Thyroid gland (tissue), 4 donors: ENCODE measurements at regions not wholly inside any gene's neighbourhood (a gene's known extent, or its start where the extent isn't known, plus 50 kb on each side); places are given as distances from the start of the nearest gene placed in this dataset.

Experiments used
- DNase-seq, 2 donors: peaks; one replicate each; pipeline ENCODE4 v3.0.0-alpha.2; 2019
- H3K27ac ChIP-seq, 3 donors: fragments of 200-600 bp; sonication (generic); 1 replicate in 2 of 3; 2 replicates in 1 of 3; pipeline ENCODE4 v1.5.1; 2016 to 2019; ENCODE audit warnings: mild to moderate bottlenecking in 1 of 3, moderate library complexity in 1 of 3
- H3K27me3 ChIP-seq: fragments of 200-600 bp; sonication (generic); one replicate; pipeline ENCODE4 v1.5.1; 2019
- H3K36me3 ChIP-seq, 2 donors: fragments of 200-600 bp; sonication (generic); one replicate each; pipeline ENCODE4 v1.5.1; 2016 to 2019
- H3K4me1 ChIP-seq, 2 donors: fragments of 200-600 bp; sonication (generic); one replicate each; pipeline ENCODE4 v1.5.1; 2017 to 2019
- H3K4me3 ChIP-seq, 3 donors: fragments of 200-600 bp; sonication (generic); replicated peaks in 1 of 3; 1 replicate in 2 of 3; 2 replicates in 1 of 3; pipeline ENCODE4 v1.5.1; 2016; ENCODE audit warnings: mild to moderate bottlenecking in 1 of 3
- H3K9me3 ChIP-seq: fragments of 200-600 bp; sonication (generic); one replicate; pipeline ENCODE4 v1.5.1; 2017
- POLR2A ChIP-seq, 2 donors: fragments of 450-650 bp; IDR thresholded peaks; one replicate each; pipeline ENCODE4 v1.6.1; 2017; ENCODE audit warnings: antibody characterized with exemption in 2 of 2, mild to moderate bottlenecking in 2 of 2, moderate library complexity in 1 of 2
- WGBS, 2 donors: methylation state at CpG; one replicate each; pipeline ENCODE4 v1.1.5; 2017; 5-methylcytosine and 5-hydroxymethylcytosine counted together
- intact Hi-C: fragments of 100-400 bp; cut with DNase I; formaldehyde crosslinking; loops from one replicate; pipeline ENCODE4 v1.15.1; 2023
- TF ChIP-seq, protein P1 (sequence below), 6 experiments: fragments of 200-600 bp in 3 of 6; fragments of 450-650 bp in 3 of 6; sonication (generic) in 3 of 6; IDR thresholded peaks; one replicate each; pipeline ENCODE4 v1.5.1; 2016 to 2019; ENCODE audit warnings: antibody characterized with exemption in 6 of 6, mild to moderate bottlenecking in 2 of 6, inconsistent platforms in 1 of 6, moderate library complexity in 1 of 6

DNA sequence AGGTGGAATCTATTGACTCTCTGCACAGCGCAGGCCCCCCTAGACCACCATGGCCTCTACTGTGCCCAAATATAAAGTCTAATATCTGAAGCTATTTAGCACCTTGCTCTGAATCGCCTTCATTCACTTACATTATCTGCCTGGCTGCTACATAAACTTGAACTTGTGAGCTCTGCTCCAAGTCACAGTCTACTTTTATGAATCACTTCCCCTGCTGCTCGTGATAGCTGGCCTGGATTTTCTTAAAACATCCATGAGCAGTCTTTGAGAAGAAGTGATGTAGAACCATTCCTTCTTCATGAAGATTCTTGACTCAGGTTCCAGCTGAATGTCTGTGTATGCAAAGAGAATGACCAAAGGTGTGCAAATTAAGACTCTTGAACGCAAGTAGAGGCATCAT lies 359.5 kb downstream of the RND3 start:
- intact Hi-C loops, result no loop called here
- Histone ChIP-seq H3K27ac (no peak overlapping the region), H3K4me3 (no peak overlapping the region), H3K4me1 (no peaks in the 10 kb centered on the region), H3K36me3 (no peaks in the 10 kb centered on the region), H3K9me3 (no peaks in the 10 kb centered on the region), H3K27me3 (no peaks in the 10 kb centered on the region)
- no peak for DNase-seq
- WGBS, 2 donors, result 85 to 92% methylated on average over 4 of the region's 4 CpGs
- no peak for TF ChIP-seq POLR2A (IDR thresholded peaks at IDR 0.05)

- Histone ChIP-seq H3K4me3 (no peak overlapping the region), H3K9me3 (no peaks in the 10 kb centered on the region), H3K27ac (no peak overlapping the region), H3K27me3 (no peaks in the 10 kb centered on the region), H3K36me3 (no peaks in the 10 kb centered on the region), H3K4me1 (no peaks in the 10 kb centered on the region)
- TF ChIP-seq, protein P1, sequence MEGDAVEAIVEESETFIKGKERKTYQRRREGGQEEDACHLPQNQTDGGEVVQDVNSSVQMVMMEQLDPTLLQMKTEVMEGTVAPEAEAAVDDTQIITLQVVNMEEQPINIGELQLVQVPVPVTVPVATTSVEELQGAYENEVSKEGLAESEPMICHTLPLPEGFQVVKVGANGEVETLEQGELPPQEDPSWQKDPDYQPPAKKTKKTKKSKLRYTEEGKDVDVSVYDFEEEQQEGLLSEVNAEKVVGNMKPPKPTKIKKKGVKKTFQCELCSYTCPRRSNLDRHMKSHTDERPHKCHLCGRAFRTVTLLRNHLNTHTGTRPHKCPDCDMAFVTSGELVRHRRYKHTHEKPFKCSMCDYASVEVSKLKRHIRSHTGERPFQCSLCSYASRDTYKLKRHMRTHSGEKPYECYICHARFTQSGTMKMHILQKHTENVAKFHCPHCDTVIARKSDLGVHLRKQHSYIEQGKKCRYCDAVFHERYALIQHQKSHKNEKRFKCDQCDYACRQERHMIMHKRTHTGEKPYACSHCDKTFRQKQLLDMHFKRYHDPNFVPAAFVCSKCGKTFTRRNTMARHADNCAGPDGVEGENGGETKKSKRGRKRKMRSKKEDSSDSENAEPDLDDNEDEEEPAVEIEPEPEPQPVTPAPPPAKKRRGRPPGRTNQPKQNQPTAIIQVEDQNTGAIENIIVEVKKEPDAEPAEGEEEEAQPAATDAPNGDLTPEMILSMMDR (IDR thresholded peaks at IDR 0.05), result no peak
- no peak for TF ChIP-seq POLR2A (IDR thresholded peaks at IDR 0.05)
- WGBS, 2 donors, result 91 to 92% methylated on average over 6 of the region's 6 CpGs
- intact Hi-C loops, result no loop called here
- no peak for DNase-seq
Measured at GRCh38 chr2:150127346-150127990, 360.0 kb downstream of the RND3 start.

DNA sequence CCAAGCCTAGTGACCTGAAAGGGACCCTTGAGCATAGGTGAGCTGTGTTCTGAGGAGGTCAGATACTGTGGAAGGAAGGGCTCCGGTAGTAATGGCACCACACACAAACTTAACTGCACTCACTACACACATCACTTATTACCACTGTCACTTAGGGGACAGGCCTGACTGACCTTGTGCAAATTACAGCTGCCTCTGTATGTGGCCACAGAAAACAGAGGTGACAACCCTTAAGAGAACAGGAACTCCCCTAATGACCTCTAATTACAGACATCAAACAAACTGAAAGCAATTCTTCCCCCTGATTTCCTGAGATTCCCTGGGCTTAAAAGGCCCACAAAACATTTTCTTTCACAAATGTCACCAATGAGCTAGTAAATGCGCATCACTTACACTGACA lies 360.6 kb downstream of the RND3 start:
- no peak for DNase-seq
- intact Hi-C loops, result no loop called here
- Histone ChIP-seq H3K36me3 (no peaks in the 10 kb centered on the region), H3K27ac (no peak overlapping the region), H3K4me3 (no peak overlapping the region), H3K4me1 (no peaks in the 10 kb centered on the region), H3K9me3 (no peaks in the 10 kb centered on the region), H3K27me3 (no peaks in the 10 kb centered on the region)
- TF ChIP-seq POLR2A (IDR thresholded peaks at IDR 0.05), result no peak
- 74 to 90% methylated on average over 2 of the region's 2 CpGs for WGBS, 2 donors

- Histone ChIP-seq H3K36me3 (no peaks in the 10 kb centered on the region), H3K4me3 (no peak overlapping the region), H3K27me3 (no peaks in the 10 kb centered on the region), H3K9me3 (no peaks in the 10 kb centered on the region), H3K4me1 (no peaks in the 10 kb centered on the region), H3K27ac (no peak overlapping the region)
- intact Hi-C loops, result no loop called here
- DNase-seq, result no peak
- 89 to 90% methylated on average over 6 to 7 of the region's 7 CpGs for WGBS, 2 donors
- TF ChIP-seq POLR2A (IDR thresholded peaks at IDR 0.05), result no peak
- TF ChIP-seq, protein P1 (IDR thresholded peaks at IDR 0.05), result no peak
Measured at GRCh38 chr2:150126143-150126740, 361.2 kb downstream of the RND3 start.

- no peaks in the 10 kb centered on the region for H3K27me3 ChIP-seq
- no peaks in the 10 kb centered on the region for H3K9me3 ChIP-seq
- no peak overlapping the region for H3K4me3 ChIP-seq
- intact Hi-C loops, result no loop called here
- no peaks in the 10 kb centered on the region for H3K36me3 ChIP-seq
- 64 to 75% methylated on average over 9 of the region's 9 CpGs for WGBS, 2 donors
- TF ChIP-seq, protein P1 (IDR thresholded peaks at IDR 0.05), result no peak
- no peak for TF ChIP-seq POLR2A (IDR thresholded peaks at IDR 0.05)
- H3K27ac ChIP-seq, result no peak overlapping the region
- DNase-seq, result no peak
- H3K4me1 ChIP-seq, result no peaks in the 10 kb centered on the region
Measured at GRCh38 chr2:150125708-150126107, 361.8 kb downstream of the RND3 start.

DNA sequence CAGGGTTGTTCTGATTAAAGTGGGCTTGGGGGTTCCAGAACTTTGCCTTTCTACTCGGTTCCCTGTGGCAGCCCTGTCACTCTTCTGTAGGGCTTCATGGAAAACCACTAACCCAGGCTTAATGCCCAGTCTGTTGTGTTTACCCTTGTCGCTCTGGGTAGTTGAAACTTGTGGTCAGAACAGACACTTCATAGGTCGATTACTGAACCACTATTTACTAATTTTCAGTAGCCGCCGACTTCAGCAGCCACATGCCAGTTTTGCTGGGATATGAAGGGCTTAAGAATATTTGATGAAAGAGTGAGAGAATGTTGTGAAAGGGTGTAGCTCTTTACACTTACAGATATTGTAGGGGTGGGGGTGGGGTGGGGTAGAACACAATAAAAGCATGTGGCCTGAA lies 362.3 kb downstream of the RND3 start:
- TF ChIP-seq, protein P1 (IDR thresholded peaks at IDR 0.05), result no peak
- no peak for TF ChIP-seq POLR2A (IDR thresholded peaks at IDR 0.05)
- intact Hi-C loops, result no loop called here
- H3K27ac ChIP-seq, result no peak overlapping the region
- H3K36me3 ChIP-seq, result no peaks in the 10 kb centered on the region
- no peaks in the 10 kb centered on the region for H3K27me3 ChIP-seq
- no peaks in the 10 kb centered on the region for H3K9me3 ChIP-seq
- H3K4me3 ChIP-seq, result no peak overlapping the region
- H3K4me1 ChIP-seq, result no peaks in the 10 kb centered on the region
- no peak for DNase-seq
- WGBS, 2 donors, result 93 to 94% methylated on average over 5 of the region's 5 CpGs
